GM23338 (cell line): ENCODE measurements at regions not wholly inside any gene's neighbourhood (a gene's known extent, or its start where the extent isn't known, plus 50 kb on each side); places are given as distances from the start of the nearest gene placed in this dataset.

Experiments used
- ATAC-seq: fragments of 200-7000 bp; cut with Tn5 transposase; 3 replicates; pipeline ENCODE4 v1.9.1; 2020
- DNase-seq: peaks from one replicate; pipeline ENCODE4 v3.0.0-alpha.2; 2015; ENCODE audit warnings: low spot score
- H2AFZ ChIP-seq: fragments of 200-600 bp; sonication (generic); 2 replicates; pipeline ENCODE4 v1.8.0; 2016; ENCODE audit warnings: antibody characterized with exemption, mild to moderate bottlenecking, moderate library complexity
- H3F3A ChIP-seq: fragments of 200-600 bp; sonication (generic); replicated peaks from 2 replicates; pipeline ENCODE4 v1.8.0; 2017; ENCODE audit warnings: antibody characterized with exemption, mixed run types, low read depth
- H3K27ac ChIP-seq: fragments of 200-600 bp; sonication (generic); 2 replicates; pipeline ENCODE4 v1.6.1; 2016; ENCODE audit warnings: low read depth
- H3K27me3 ChIP-seq: fragments of 200-600 bp; sonication (generic); 2 replicates; pipeline ENCODE4 v1.8.0; 2016; ENCODE audit warnings: mild to moderate bottlenecking, mixed run types, moderate library complexity; ENCODE audit not compliant: insufficient read depth
- H3K36me3 ChIP-seq: fragments of 200-600 bp; sonication (generic); 2 replicates; pipeline ENCODE4 v1.8.0; 2016; ENCODE audit warnings: mild to moderate bottlenecking; ENCODE audit not compliant: insufficient read depth
- H3K4me1 ChIP-seq: fragments of 200-600 bp; sonication (generic); 2 replicates; pipeline ENCODE4 v1.8.0; 2016; ENCODE audit warnings: mild to moderate bottlenecking, moderate library complexity; ENCODE audit not compliant: insufficient read depth
- H3K4me2 ChIP-seq: fragments of 200-600 bp; sonication (generic); 2 replicates; pipeline ENCODE4 v1.7.1; 2017; ENCODE audit warnings: mixed run types
- H3K4me3 ChIP-seq: fragments of 200-600 bp; sonication (generic); 2 replicates; pipeline ENCODE4 v1.6.1; 2016; ENCODE audit warnings: mixed run types
- H3K79me2 ChIP-seq: fragments of 200-600 bp; sonication (generic); replicated peaks from 2 replicates; pipeline ENCODE4 v1.8.0; 2017; ENCODE audit warnings: mild to moderate bottlenecking; ENCODE audit not compliant: insufficient read depth
- H3K9me2 ChIP-seq: fragments of 200-600 bp; sonication (generic); 2 replicates; pipeline ENCODE4 v1.8.0; 2017; ENCODE audit not compliant: insufficient read depth
- H4K20me1 ChIP-seq: fragments of 200-600 bp; sonication (generic); replicated peaks from 2 replicates; pipeline ENCODE4 v1.8.0; 2017; ENCODE audit warnings: mild to moderate bottlenecking; ENCODE audit not compliant: insufficient read depth
- H3K27ac Mint-ChIP-seq: 2 replicates; pipeline ENCODE4 v1.8.0; 2020; ENCODE audit warnings: inconsistent platforms, mild to moderate bottlenecking, moderate library complexity, mixed read lengths
- H3K27me3 Mint-ChIP-seq: 3 replicates; pipeline ENCODE4 v1.8.0; 2022; ENCODE audit warnings: low read depth, mild to moderate bottlenecking, moderate library complexity, mixed read lengths, inconsistent platforms; ENCODE audit not compliant: insufficient read depth, poor library complexity
- H3K36me3 Mint-ChIP-seq: 3 replicates; pipeline ENCODE4 v1.8.0; 2021; ENCODE audit warnings: low read depth, mild to moderate bottlenecking, inconsistent platforms, moderate library complexity, mixed read lengths
- H3K4me1 Mint-ChIP-seq: 3 replicates; pipeline ENCODE4 v1.8.0; 2020; ENCODE audit warnings: mild to moderate bottlenecking, inconsistent platforms, mixed read lengths
- H3K4me3 Mint-ChIP-seq: 3 replicates; pipeline ENCODE4 v1.8.0; 2021; ENCODE audit warnings: moderate library complexity, mild to moderate bottlenecking, inconsistent platforms, mixed read lengths
- H3K9me3 Mint-ChIP-seq: 3 replicates; pipeline ENCODE4 v1.8.0; 2020; ENCODE audit warnings: moderate library complexity, mild to moderate bottlenecking, inconsistent platforms, mixed read lengths
- CREB1 ChIP-seq: fragments of 250-450 bp; sonication (Bioruptor Pico); IDR thresholded peaks from 2 replicates; pipeline ENCODE4 v1.5.0; 2020; ENCODE audit warnings: low read depth, mild to moderate bottlenecking, moderate library complexity
- EZH2phosphoT487 ChIP-seq: fragments of 200-600 bp; sonication (generic); IDR thresholded peaks from one replicate; pipeline ENCODE4 v1.8.1; 2018; ENCODE audit warnings: antibody characterized with exemption; ENCODE audit not compliant: unreplicated experiment
- JUNB ChIP-seq: IDR thresholded peaks from one replicate; pipeline ENCODE4 v1.6.1; 2016; ENCODE audit warnings: antibody characterized with exemption; ENCODE audit not compliant: unreplicated experiment
- NANOG ChIP-seq: IDR thresholded peaks from 2 replicates; pipeline ENCODE4 v1.6.1; 2016; ENCODE audit warnings: antibody characterized with exemption, borderline replicate concordance
- POLR2AphosphoS5 ChIP-seq: IDR thresholded peaks from 2 replicates; pipeline ENCODE4 v1.6.1; 2016; ENCODE audit warnings: antibody characterized with exemption, low read depth
- STAT1 ChIP-seq: IDR thresholded peaks from one replicate; pipeline ENCODE4 v1.6.1; 2016; ENCODE audit warnings: antibody characterized with exemption; ENCODE audit not compliant: unreplicated experiment
- ZNF114 ChIP-seq: fragments of 250-450 bp; sonication (Bioruptor Pico); IDR thresholded peaks from 2 replicates; pipeline ENCODE4 v1.5.0; 2020; ENCODE audit warnings: mild to moderate bottlenecking, moderate library complexity
- ZNF331 ChIP-seq: fragments of 250-450 bp; sonication (Bioruptor Pico); IDR thresholded peaks from 2 replicates; pipeline ENCODE4 v1.5.0; 2020; ENCODE audit warnings: low read depth, mild to moderate bottlenecking, moderate library complexity
- TF ChIP-seq, protein P1 (sequence below): IDR thresholded peaks from one replicate; pipeline ENCODE4 v1.6.1; 2018; ENCODE audit warnings: antibody characterized with exemption; ENCODE audit not compliant: unreplicated experiment
- TF ChIP-seq, protein P2 (sequence below): IDR thresholded peaks from 2 replicates; pipeline ENCODE4 v1.6.1; 2016; ENCODE audit warnings: antibody characterized with exemption
- TF ChIP-seq, protein P3 (sequence below): fragments of 250-450 bp; sonication (Bioruptor Pico); IDR thresholded peaks from 2 replicates; pipeline ENCODE4 v1.5.0; 2020; ENCODE audit warnings: mild to moderate bottlenecking, moderate library complexity

DNA sequence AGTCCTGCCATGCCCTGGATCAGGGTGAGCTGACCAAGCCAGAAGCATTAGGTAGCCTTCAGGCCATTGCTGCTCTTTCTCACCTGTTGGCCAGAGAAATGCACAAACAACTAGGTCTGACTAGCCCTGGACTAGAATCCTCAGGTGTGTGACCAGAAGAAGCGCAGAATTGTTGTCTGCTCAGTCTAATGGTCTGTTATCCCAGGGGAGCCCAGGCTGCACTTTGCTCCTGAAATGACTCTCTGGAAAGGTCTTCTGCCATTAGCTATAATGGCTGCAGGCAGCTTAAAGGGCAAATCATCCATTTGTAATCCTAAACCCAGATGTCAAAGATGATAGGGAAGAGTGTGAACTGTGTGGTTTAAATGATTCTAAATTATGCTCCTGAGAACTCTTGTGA, 246.1 kb downstream of the NFKBIZ start (continued):
- TF ChIP-seq, protein P1, sequence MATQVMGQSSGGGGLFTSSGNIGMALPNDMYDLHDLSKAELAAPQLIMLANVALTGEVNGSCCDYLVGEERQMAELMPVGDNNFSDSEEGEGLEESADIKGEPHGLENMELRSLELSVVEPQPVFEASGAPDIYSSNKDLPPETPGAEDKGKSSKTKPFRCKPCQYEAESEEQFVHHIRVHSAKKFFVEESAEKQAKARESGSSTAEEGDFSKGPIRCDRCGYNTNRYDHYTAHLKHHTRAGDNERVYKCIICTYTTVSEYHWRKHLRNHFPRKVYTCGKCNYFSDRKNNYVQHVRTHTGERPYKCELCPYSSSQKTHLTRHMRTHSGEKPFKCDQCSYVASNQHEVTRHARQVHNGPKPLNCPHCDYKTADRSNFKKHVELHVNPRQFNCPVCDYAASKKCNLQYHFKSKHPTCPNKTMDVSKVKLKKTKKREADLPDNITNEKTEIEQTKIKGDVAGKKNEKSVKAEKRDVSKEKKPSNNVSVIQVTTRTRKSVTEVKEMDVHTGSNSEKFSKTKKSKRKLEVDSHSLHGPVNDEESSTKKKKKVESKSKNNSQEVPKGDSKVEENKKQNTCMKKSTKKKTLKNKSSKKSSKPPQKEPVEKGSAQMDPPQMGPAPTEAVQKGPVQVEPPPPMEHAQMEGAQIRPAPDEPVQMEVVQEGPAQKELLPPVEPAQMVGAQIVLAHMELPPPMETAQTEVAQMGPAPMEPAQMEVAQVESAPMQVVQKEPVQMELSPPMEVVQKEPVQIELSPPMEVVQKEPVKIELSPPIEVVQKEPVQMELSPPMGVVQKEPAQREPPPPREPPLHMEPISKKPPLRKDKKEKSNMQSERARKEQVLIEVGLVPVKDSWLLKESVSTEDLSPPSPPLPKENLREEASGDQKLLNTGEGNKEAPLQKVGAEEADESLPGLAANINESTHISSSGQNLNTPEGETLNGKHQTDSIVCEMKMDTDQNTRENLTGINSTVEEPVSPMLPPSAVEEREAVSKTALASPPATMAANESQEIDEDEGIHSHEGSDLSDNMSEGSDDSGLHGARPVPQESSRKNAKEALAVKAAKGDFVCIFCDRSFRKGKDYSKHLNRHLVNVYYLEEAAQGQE, result no peak
- TF ChIP-seq CREB1 (CRISPR knock-in tag) (no peak), NANOG (no peak), STAT1 (no peak)

DNA sequence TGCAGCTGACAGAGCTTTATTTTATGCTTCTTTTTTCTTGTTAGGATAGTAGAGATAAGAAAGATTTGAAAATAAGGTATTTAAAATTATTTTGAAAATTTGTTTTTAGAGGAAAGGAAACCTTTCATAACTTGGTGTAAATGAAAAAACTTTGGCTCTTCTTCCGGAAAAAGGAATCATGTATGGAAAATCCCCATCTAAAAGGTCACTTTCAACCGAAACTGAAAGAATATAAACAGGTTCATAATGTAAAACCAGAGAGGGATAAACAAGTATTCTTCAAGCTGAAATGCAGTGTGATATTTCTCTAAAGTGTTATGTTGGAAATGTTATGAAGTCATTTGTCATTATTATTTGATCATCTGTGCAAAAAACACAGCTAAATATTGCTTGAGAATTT, 246.8 kb downstream of the NFKBIZ start:
- peaks cover 4% of the 10 kb centered on the region; the same call in 2 of the 3 replicates for H3K4me1 Mint-ChIP-seq
- Histone ChIP-seq H3K36me3 (no peaks in the 10 kb centered on the region), H2AFZ (no peak overlapping the region), H3K4me1 (no peaks in the 10 kb centered on the region), H3F3A (no peaks in the 10 kb centered on the region), H4K20me1 (no peaks in the 10 kb centered on the region), H3K27ac (no peak overlapping the region), H3K9me2 (no peaks in the 10 kb centered on the region), H3K79me2 (no peaks in the 10 kb centered on the region), H3K4me3 (no peak overlapping the region), H3K4me2 (no peak overlapping the region), H3K27me3 (no peaks in the 10 kb centered on the region)
- H3K27ac Mint-ChIP-seq, result no peak overlapping the region
- no peaks in the 10 kb centered on the region for H3K36me3 Mint-ChIP-seq
- DNase-seq (no peak), ATAC-seq (no peak)
- no peaks in the 10 kb centered on the region for H3K27me3 Mint-ChIP-seq
- H3K9me3 Mint-ChIP-seq, result no peaks in the 10 kb centered on the region
- H3K4me3 Mint-ChIP-seq, result no peak overlapping the region
- TF ChIP-seq, protein P1, result no peak
- TF ChIP-seq POLR2AphosphoS5 (no peak), NANOG (no peak), EZH2phosphoT487 (no peak), STAT1 (no peak), JUNB (no peak), CREB1 (CRISPR knock-in tag) (no peak), ZNF331 (CRISPR knock-in tag) (no peak), ZNF114 (CRISPR knock-in tag) (no peak)
- TF ChIP-seq, protein P2, sequence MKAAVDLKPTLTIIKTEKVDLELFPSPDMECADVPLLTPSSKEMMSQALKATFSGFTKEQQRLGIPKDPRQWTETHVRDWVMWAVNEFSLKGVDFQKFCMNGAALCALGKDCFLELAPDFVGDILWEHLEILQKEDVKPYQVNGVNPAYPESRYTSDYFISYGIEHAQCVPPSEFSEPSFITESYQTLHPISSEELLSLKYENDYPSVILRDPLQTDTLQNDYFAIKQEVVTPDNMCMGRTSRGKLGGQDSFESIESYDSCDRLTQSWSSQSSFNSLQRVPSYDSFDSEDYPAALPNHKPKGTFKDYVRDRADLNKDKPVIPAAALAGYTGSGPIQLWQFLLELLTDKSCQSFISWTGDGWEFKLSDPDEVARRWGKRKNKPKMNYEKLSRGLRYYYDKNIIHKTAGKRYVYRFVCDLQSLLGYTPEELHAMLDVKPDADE, result no peak
- TF ChIP-seq, protein P3, sequence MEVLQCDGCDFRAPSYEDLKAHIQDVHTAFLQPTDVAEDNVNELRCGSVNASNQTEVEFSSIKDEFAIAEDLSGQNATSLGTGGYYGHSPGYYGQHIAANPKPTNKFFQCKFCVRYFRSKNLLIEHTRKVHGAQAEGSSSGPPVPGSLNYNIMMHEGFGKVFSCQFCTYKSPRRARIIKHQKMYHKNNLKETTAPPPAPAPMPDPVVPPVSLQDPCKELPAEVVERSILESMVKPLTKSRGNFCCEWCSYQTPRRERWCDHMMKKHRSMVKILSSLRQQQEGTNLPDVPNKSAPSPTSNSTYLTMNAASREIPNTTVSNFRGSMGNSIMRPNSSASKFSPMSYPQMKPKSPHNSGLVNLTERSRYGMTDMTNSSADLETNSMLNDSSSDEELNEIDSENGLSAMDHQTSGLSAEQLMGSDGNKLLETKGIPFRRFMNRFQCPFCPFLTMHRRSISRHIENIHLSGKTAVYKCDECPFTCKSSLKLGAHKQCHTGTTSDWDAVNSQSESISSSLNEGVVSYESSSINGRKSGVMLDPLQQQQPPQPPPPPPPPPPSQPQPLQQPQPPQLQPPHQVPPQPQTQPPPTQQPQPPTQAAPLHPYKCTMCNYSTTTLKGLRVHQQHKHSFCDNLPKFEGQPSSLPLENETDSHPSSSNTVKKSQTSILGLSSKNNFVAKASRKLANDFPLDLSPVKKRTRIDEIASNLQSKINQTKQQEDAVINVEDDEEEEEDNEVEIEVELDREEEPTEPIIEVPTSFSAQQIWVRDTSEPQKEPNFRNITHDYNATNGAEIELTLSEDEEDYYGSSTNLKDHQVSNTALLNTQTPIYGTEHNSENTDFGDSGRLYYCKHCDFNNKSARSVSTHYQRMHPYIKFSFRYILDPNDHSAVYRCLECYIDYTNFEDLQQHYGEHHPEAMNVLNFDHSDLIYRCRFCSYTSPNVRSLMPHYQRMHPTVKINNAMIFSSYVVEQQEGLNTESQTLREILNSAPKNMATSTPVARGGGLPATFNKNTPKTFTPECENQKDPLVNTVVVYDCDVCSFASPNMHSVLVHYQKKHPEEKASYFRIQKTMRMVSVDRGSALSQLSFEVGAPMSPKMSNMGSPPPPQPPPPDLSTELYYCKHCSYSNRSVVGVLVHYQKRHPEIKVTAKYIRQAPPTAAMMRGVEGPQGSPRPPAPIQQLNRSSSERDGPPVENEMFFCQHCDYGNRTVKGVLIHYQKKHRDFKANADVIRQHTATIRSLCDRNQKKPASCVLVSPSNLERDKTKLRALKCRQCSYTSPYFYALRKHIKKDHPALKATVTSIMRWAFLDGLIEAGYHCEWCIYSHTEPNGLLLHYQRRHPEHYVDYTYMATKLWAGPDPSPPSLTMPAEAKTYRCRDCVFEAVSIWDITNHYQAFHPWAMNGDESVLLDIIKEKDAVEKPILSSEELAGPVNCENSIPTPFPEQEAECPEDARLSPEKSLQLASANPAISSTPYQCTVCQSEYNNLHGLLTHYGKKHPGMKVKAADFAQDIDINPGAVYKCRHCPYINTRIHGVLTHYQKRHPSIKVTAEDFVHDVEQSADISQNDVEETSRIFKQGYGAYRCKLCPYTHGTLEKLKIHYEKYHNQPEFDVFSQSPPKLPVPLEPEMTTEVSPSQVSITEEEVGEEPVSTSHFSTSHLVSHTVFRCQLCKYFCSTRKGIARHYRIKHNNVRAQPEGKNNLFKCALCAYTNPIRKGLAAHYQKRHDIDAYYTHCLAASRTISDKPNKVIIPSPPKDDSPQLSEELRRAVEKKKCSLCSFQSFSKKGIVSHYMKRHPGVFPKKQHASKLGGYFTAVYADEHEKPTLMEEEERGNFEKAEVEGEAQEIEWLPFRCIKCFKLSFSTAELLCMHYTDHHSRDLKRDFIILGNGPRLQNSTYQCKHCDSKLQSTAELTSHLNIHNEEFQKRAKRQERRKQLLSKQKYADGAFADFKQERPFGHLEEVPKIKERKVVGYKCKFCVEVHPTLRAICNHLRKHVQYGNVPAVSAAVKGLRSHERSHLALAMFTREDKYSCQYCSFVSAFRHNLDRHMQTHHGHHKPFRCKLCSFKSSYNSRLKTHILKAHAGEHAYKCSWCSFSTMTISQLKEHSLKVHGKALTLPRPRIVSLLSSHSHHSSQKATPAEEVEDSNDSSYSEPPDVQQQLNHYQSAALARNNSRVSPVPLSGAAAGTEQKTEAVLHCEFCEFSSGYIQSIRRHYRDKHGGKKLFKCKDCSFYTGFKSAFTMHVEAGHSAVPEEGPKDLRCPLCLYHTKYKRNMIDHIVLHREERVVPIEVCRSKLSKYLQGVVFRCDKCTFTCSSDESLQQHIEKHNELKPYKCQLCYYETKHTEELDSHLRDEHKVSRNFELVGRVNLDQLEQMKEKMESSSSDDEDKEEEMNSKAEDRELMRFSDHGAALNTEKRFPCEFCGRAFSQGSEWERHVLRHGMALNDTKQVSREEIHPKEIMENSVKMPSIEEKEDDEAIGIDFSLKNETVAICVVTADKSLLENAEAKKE (CRISPR knock-in tag), result no peak
